ENCODE measurements at regions not wholly inside any gene's neighbourhood (a gene's known extent, or its start where the extent isn't known, plus 50 kb on each side); places are given as distances from the start of the nearest gene placed in this dataset.

DNA sequence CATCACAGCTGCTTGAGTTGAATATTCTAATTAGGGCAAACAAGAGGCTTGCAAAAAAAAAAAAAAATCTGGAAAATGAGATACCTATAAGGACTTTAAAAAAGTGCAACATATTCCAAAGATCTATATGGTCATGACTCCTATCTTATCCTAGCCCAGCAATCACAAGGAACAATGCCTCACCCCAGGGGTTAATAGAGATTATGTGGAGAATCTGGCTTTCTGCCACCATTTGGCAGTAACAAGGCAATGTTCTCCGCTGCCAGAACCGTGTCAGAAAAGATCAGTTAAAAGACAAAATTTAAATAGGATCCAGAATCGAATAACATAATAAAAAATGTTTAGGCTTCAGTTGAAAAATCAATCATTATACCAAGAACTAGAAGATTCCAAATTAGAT lies 1643.2 kb upstream of the PRR20A start:
- no peaks in the 10 kb centered on the region for H3K9me2 ChIP-seq (ENCODE audit: insufficient read depth, low read length)
- H3K27me3 ChIP-seq (ENCODE audit: insufficient read depth, low read depth, low read length), result no peaks in the 10 kb centered on the region
- no peaks in the 10 kb centered on the region for H4K20me1 ChIP-seq (ENCODE audit: insufficient read depth)
- no peak overlapping the region for H3K27ac ChIP-seq (ENCODE audit: low read length)
- no peaks in the 10 kb centered on the region for H3F3A ChIP-seq (ENCODE audit: insufficient read depth, low read length, poor library complexity, severe bottlenecking)
- no peak overlapping the region for H3K4me3 ChIP-seq (ENCODE audit: low read length)
- H3K9ac ChIP-seq (ENCODE audit: low read length), result no peak overlapping the region
- no peaks in the 10 kb centered on the region for H3K36me3 ChIP-seq (ENCODE audit: insufficient read depth, low read length)
- H3K4me2 ChIP-seq (ENCODE audit: low read length), result no peak overlapping the region
- no peak overlapping the region for H2AFZ ChIP-seq (ENCODE audit: low read depth, low read length)
- no peaks in the 10 kb centered on the region for H3K9me3 ChIP-seq (ENCODE audit: low read length)
- H3K79me2 ChIP-seq (replicated peaks; ENCODE audit: insufficient read depth, low read length), result no peaks in the 10 kb centered on the region
- TF ChIP-seq, protein P1, sequence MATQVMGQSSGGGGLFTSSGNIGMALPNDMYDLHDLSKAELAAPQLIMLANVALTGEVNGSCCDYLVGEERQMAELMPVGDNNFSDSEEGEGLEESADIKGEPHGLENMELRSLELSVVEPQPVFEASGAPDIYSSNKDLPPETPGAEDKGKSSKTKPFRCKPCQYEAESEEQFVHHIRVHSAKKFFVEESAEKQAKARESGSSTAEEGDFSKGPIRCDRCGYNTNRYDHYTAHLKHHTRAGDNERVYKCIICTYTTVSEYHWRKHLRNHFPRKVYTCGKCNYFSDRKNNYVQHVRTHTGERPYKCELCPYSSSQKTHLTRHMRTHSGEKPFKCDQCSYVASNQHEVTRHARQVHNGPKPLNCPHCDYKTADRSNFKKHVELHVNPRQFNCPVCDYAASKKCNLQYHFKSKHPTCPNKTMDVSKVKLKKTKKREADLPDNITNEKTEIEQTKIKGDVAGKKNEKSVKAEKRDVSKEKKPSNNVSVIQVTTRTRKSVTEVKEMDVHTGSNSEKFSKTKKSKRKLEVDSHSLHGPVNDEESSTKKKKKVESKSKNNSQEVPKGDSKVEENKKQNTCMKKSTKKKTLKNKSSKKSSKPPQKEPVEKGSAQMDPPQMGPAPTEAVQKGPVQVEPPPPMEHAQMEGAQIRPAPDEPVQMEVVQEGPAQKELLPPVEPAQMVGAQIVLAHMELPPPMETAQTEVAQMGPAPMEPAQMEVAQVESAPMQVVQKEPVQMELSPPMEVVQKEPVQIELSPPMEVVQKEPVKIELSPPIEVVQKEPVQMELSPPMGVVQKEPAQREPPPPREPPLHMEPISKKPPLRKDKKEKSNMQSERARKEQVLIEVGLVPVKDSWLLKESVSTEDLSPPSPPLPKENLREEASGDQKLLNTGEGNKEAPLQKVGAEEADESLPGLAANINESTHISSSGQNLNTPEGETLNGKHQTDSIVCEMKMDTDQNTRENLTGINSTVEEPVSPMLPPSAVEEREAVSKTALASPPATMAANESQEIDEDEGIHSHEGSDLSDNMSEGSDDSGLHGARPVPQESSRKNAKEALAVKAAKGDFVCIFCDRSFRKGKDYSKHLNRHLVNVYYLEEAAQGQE (IDR thresholded peaks at IDR 0.05; ENCODE audit: borderline replicate concordance), result no peak
- no peak for TF ChIP-seq MXI1 (conservative IDR thresholded peaks at IDR 0.05; ENCODE audit: poor library complexity, severe bottlenecking)

GRCh38 chr13:55500694-55501093 lies 1640.0 kb upstream of the PRR20A start:
- Histone ChIP-seq H3K9me3 (ENCODE audit: low read length) (peaks cover 4% of the 10 kb centered on the region), H3K9me2 (ENCODE audit: insufficient read depth, low read length) (no peaks in the 10 kb centered on the region), H3F3A (ENCODE audit: insufficient read depth, low read length, poor library complexity, severe bottlenecking) (no peaks in the 10 kb centered on the region), H3K27ac (ENCODE audit: low read length) (no peak overlapping the region), H3K27me3 (ENCODE audit: insufficient read depth, low read depth, low read length) (no peaks in the 10 kb centered on the region), H3K36me3 (ENCODE audit: insufficient read depth, low read length) (no peaks in the 10 kb centered on the region), H3K4me3 (ENCODE audit: low read length) (no peak overlapping the region), H2AFZ (ENCODE audit: low read depth, low read length) (no peak overlapping the region), H3K4me2 (ENCODE audit: low read length) (no peak overlapping the region), H3K9ac (ENCODE audit: low read length) (no peak overlapping the region), H3K79me2 (replicated peaks; ENCODE audit: insufficient read depth, low read length) (no peaks in the 10 kb centered on the region), H4K20me1 (ENCODE audit: insufficient read depth) (no peaks in the 10 kb centered on the region)
- TF ChIP-seq MXI1 (conservative IDR thresholded peaks at IDR 0.05; ENCODE audit: poor library complexity, severe bottlenecking) (no peak), POLR2AphosphoS5 (IDR thresholded peaks at IDR 0.05) (no peak), RAD21 (conservative IDR thresholded peaks at IDR 0.05) (no peak), EP300 (conservative IDR thresholded peaks at IDR 0.05; ENCODE audit: poor library complexity, severe bottlenecking) (no peak)

- Histone ChIP-seq H3F3A (ENCODE audit: insufficient read depth, low read length, poor library complexity, severe bottlenecking) (no peaks in the 10 kb centered on the region), H2AFZ (ENCODE audit: low read depth, low read length) (no peak overlapping the region), H3K9me3 (ENCODE audit: low read length) (no peaks in the 10 kb centered on the region), H3K36me3 (ENCODE audit: insufficient read depth, low read length) (no peaks in the 10 kb centered on the region), H3K4me3 (ENCODE audit: low read length) (no peak overlapping the region), H3K4me2 (ENCODE audit: low read length) (no peak overlapping the region), H3K27me3 (ENCODE audit: insufficient read depth, low read depth, low read length) (no peaks in the 10 kb centered on the region), H3K9ac (ENCODE audit: low read length) (no peak overlapping the region), H3K79me2 (replicated peaks; ENCODE audit: insufficient read depth, low read length) (no peaks in the 10 kb centered on the region), H3K27ac (ENCODE audit: low read length) (no peak overlapping the region), H4K20me1 (ENCODE audit: insufficient read depth) (no peaks in the 10 kb centered on the region), H3K9me2 (ENCODE audit: insufficient read depth, low read length) (no peaks in the 10 kb centered on the region)
- TF ChIP-seq SMC3 (conservative IDR thresholded peaks at IDR 0.05; ENCODE audit: poor library complexity), result no peak
- TF ChIP-seq, protein P1 (IDR thresholded peaks at IDR 0.05; ENCODE audit: borderline replicate concordance), result no peak
Observed at GRCh38 chr13:55516610-55517009, 1624.1 kb upstream of the PRR20A start.
